Spleen (tissue), 7 donors: ENCODE measurements at regions not wholly inside any gene's neighbourhood (a gene's known extent, or its start where the extent isn't known, plus 50 kb on each side); places are given as distances from the start of the nearest gene placed in this dataset.

Experiments
- POLR2AphosphoS5 ChIP-seq, 3 donors: sonication (generic); formaldehyde crosslinking; IDR thresholded peaks; one replicate each; pipeline ENCODE4 v1.5.1; 2017; ENCODE audit warnings: antibody characterized with exemption in 3 of 3
- TF ChIP-seq, protein P1 (sequence below), 11 experiments: fragments of 200-600 bp in 7 of 11; fragments of 450-650 bp in 4 of 11; sonication (generic) in 4 of 11; IDR thresholded peaks in 8 of 11; conservative IDR thresholded peaks in 3 of 11; 1 replicate in 7 of 11; 2 replicates in 4 of 11; pipeline versions ENCODE4 v1.4.0 to v1.8.0; 2016 to 2021; ENCODE audit warnings: antibody characterized with exemption in 11 of 11, inconsistent platforms in 4 of 11, mild to moderate bottlenecking in 1 of 11
- donor health status: DM: no; HTN: no; CAD: no; lungs with moderate emphysema.
- donor health status: DM: no; HTN: no; CAD: no.
- donor health status: DM: no; HTN: no; CAD: no.

DNA sequence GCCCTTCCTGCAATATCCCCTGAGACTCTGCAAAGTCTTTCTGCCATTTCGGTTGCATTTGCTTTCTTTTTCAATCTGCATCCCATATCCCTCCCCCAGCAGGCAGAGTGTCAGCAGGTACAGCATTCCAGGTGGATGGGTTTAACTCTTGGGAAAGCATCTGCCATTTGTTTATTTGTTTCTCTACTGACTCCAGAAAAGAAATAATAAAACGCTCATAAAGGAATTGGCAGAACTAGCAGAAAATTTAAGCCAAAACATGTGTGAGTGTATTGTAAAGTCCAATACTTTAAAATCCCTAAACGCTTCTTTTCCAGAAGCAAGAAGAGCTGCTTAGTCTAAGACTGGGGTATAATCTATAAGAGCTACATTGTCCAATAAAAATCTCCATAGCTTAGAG is 393.8 kb downstream of the TNS3 start:
- TF ChIP-seq, protein P1, sequence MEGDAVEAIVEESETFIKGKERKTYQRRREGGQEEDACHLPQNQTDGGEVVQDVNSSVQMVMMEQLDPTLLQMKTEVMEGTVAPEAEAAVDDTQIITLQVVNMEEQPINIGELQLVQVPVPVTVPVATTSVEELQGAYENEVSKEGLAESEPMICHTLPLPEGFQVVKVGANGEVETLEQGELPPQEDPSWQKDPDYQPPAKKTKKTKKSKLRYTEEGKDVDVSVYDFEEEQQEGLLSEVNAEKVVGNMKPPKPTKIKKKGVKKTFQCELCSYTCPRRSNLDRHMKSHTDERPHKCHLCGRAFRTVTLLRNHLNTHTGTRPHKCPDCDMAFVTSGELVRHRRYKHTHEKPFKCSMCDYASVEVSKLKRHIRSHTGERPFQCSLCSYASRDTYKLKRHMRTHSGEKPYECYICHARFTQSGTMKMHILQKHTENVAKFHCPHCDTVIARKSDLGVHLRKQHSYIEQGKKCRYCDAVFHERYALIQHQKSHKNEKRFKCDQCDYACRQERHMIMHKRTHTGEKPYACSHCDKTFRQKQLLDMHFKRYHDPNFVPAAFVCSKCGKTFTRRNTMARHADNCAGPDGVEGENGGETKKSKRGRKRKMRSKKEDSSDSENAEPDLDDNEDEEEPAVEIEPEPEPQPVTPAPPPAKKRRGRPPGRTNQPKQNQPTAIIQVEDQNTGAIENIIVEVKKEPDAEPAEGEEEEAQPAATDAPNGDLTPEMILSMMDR (IDR thresholded peaks at IDR 0.05 in 8 of 11, conservative IDR thresholded peaks at IDR 0.05 in 3 of 11), result no peak
- TF ChIP-seq POLR2AphosphoS5 (IDR thresholded peaks at IDR 0.05), result no peak
